Osteocyte (in vitro differentiated cells): ENCODE measurements at regions not wholly inside any gene's neighbourhood (a gene's known extent, or its start where the extent isn't known, plus 50 kb on each side); places are given as distances from the start of the nearest gene placed in this dataset.

Experiments used
- DNase-seq: peaks from one replicate; pipeline ENCODE4 v3.0.0; 2021; ENCODE audit warnings: mixed read lengths; ENCODE audit not compliant: unreplicated experiment; ENCODE audit errors: extremely low spot score
- H3K27ac Mint-ChIP-seq: one replicate; pipeline ENCODE4 v1.8.0; 2021; ENCODE audit warnings: mild to moderate bottlenecking, mixed read lengths; ENCODE audit not compliant: unreplicated experiment
- H3K27me3 Mint-ChIP-seq: one replicate; pipeline ENCODE4 v1.8.0; 2021; ENCODE audit warnings: mixed read lengths; ENCODE audit not compliant: unreplicated experiment
- H3K36me3 Mint-ChIP-seq: one replicate; pipeline ENCODE4 v1.8.0; 2021; ENCODE audit warnings: mixed read lengths; ENCODE audit not compliant: unreplicated experiment
- H3K4me1 Mint-ChIP-seq: one replicate; pipeline ENCODE4 v1.8.0; 2021; ENCODE audit warnings: mixed read lengths; ENCODE audit not compliant: unreplicated experiment
- H3K4me3 Mint-ChIP-seq: one replicate; pipeline ENCODE4 v1.8.0; 2021; ENCODE audit warnings: mild to moderate bottlenecking, moderate library complexity, mixed read lengths; ENCODE audit not compliant: unreplicated experiment
- H3K9me3 Mint-ChIP-seq: one replicate; pipeline ENCODE4 v1.8.0; 2021; ENCODE audit warnings: mixed read lengths; ENCODE audit not compliant: unreplicated experiment
- CTCF ChIP-seq: fragments of 200-600 bp; sonication (generic); IDR thresholded peaks from 2 replicates; pipeline ENCODE4 v1.5.0; 2021; ENCODE audit warnings: antibody characterized with exemption, mild to moderate bottlenecking, moderate library complexity

GRCh38 chr2:14861181-14861580 lies 228.7 kb downstream of the LRATD1 start:
- no peaks in the 10 kb centered on the region for H3K36me3 Mint-ChIP-seq
- no peaks in the 10 kb centered on the region for H3K27me3 Mint-ChIP-seq
- no peak overlapping the region for H3K27ac Mint-ChIP-seq
- H3K4me3 Mint-ChIP-seq, result no peak overlapping the region
- peaks cover 34% of the 10 kb centered on the region for H3K9me3 Mint-ChIP-seq
- H3K4me1 Mint-ChIP-seq, result no peaks in the 10 kb centered on the region
- no peak for DNase-seq
- no peak for TF ChIP-seq CTCF

- no peak for DNase-seq
- no peak for TF ChIP-seq CTCF
- H3K27ac Mint-ChIP-seq, result no peak overlapping the region
- no peak overlapping the region for H3K4me3 Mint-ChIP-seq
- H3K27me3 Mint-ChIP-seq, result no peaks in the 10 kb centered on the region
- H3K4me1 Mint-ChIP-seq, result no peaks in the 10 kb centered on the region
- H3K9me3 Mint-ChIP-seq, result peaks cover 26% of the 10 kb centered on the region
- H3K36me3 Mint-ChIP-seq, result no peaks in the 10 kb centered on the region
Observed at GRCh38 chr2:14866736-14867352, 234.3 kb downstream of the LRATD1 start.

DNA sequence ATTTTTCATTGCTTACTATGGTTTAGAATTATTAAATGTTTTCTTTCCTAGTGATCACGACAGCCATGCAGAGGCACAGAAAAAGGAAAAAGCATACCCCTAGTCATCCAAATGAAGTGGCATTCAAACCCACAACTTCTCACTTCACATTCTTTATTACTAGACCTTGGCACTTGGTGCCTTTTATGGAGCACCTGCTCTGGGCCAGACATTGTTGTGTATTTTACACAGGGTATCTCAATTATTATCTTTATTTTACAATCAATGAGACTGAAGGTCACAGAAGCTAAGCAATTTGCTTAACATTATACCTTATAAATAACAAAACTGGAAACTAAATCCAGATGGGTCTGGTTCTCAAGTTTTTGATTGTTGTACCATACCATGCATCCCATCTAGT lies 235.3 kb downstream of the LRATD1 start:
- H3K4me3 Mint-ChIP-seq, result no peak overlapping the region
- no peaks in the 10 kb centered on the region for H3K4me1 Mint-ChIP-seq
- no peak for TF ChIP-seq CTCF
- H3K36me3 Mint-ChIP-seq, result no peaks in the 10 kb centered on the region
- no peak for DNase-seq
- no peaks in the 10 kb centered on the region for H3K27me3 Mint-ChIP-seq
- H3K27ac Mint-ChIP-seq, result no peak overlapping the region
- H3K9me3 Mint-ChIP-seq, result peaks cover 29% of the 10 kb centered on the region

- no peak overlapping the region for H3K4me3 Mint-ChIP-seq
- TF ChIP-seq CTCF, result no peak
Observed at GRCh38 chr2:14872779-14873325, 240.3 kb downstream of the LRATD1 start.

GRCh38 chr2:14881651-14882327 lies 249.3 kb downstream of the LRATD1 start:
- Mint-ChIP-seq H3K27ac (no peak overlapping the region), H3K36me3 (no peaks in the 10 kb centered on the region), H3K9me3 (peaks cover 5% of the 10 kb centered on the region), H3K4me3 (no peak overlapping the region), H3K4me1 (no peaks in the 10 kb centered on the region), H3K27me3 (no peaks in the 10 kb centered on the region)
- TF ChIP-seq CTCF, result no peak
- no peak for DNase-seq

More at GRCh38 chr2:14872779-14873325, 240.3 kb downstream of the LRATD1 start:
- DNase-seq, result no peak
- H3K27me3 Mint-ChIP-seq, result no peaks in the 10 kb centered on the region
- H3K27ac Mint-ChIP-seq, result no peak overlapping the region
- no peaks in the 10 kb centered on the region for H3K36me3 Mint-ChIP-seq
- H3K4me1 Mint-ChIP-seq, result no peaks in the 10 kb centered on the region
- H3K9me3 Mint-ChIP-seq, result peaks cover 24% of the 10 kb centered on the region
